Adipocyte (in vitro differentiated cells): ENCODE measurements at regions not wholly inside any gene's neighbourhood (a gene's known extent, or its start where the extent isn't known, plus 50 kb on each side); places are given as distances from the start of the nearest gene placed in this dataset.

Source experiments
- DNase-seq: peaks from one replicate; pipeline ENCODE4 v3.0.0-alpha.2; 2015; ENCODE audit warnings: low read depth
- H3K27me3 ChIP-seq: replicated peaks from 2 replicates; pipeline ENCODE4 v1.7.0; 2013; ENCODE audit warnings: mild to moderate bottlenecking, low read length, moderate library complexity; ENCODE audit not compliant: control insufficient read depth, insufficient read depth
- H3K36me3 ChIP-seq: 2 replicates; pipeline ENCODE4 v1.7.0; 2013; ENCODE audit warnings: low read length, mild to moderate bottlenecking, moderate library complexity; ENCODE audit not compliant: control insufficient read depth, insufficient read depth, severe bottlenecking
- H3K4me1 ChIP-seq: 2 replicates; pipeline ENCODE4 v1.7.0; 2013; ENCODE audit warnings: mild to moderate bottlenecking, low read length, moderate library complexity; ENCODE audit not compliant: control insufficient read depth, insufficient read depth
- H3K4me3 ChIP-seq: 2 replicates; pipeline ENCODE4 v1.7.0; 2013; ENCODE audit warnings: mild to moderate bottlenecking, low read length, moderate library complexity
- H3K9ac ChIP-seq: 2 replicates; pipeline ENCODE4 v1.7.0; 2013; ENCODE audit warnings: mild to moderate bottlenecking, low read length, moderate library complexity
- H3K9me3 ChIP-seq: 2 replicates; pipeline ENCODE4 v1.7.0; 2013; ENCODE audit warnings: mild to moderate bottlenecking, low read length, moderate library complexity; ENCODE audit not compliant: control insufficient read depth

DNA sequence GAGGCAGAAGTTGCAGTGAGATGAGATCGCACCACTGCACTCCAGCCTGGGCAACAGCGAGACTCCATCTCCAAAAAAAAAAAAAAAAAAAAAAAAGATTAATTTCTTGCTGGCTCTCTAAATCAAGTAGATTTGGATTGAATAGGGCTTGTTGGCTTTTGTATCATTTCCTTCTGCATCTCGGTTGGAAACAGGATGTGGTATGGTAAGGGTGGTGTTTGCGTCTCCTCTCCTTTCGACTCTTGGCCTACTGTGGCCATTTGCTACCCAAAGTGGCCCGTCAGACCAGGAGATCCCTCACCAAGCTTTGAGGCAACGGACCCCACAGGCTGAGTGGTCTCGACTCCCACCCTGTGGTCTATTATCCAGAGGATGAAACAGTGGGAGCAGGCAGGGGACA, 168.0 kb upstream of the IRX3 start:
- no peak overlapping the region for H3K4me3 ChIP-seq
- DNase-seq, result no peak
- H3K27me3 ChIP-seq, result peaks cover 32% of the 10 kb centered on the region
- peaks cover 3% of the 10 kb centered on the region for H3K4me1 ChIP-seq
- H3K9me3 ChIP-seq, result no peaks in the 10 kb centered on the region
- no peaks in the 10 kb centered on the region for H3K36me3 ChIP-seq
- no peak overlapping the region for H3K9ac ChIP-seq

DNA sequence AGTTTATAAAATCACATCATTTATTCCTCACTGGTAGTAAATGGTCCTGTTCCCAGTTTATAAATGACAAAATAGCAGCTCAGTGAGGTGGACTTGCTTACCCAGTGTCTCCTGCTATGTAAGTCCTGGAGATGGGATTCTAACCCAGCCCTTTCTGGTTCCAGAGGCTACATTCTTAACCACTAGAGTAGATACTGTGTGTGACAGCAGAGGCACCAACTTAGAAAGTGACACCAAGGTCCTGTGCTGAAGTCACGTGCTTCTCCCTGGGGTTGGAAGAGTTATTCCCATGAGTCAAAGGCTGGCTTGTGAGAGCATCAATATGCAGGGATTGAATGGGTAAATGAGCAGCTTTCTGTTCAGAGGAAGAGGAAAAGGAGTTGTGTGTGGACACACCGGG, 167.3 kb upstream of the IRX3 start:
- H3K9ac ChIP-seq, result no peak overlapping the region
- H3K27me3 ChIP-seq, result peaks cover 32% of the 10 kb centered on the region
- no peak for DNase-seq
- H3K9me3 ChIP-seq, result no peaks in the 10 kb centered on the region
- H3K4me3 ChIP-seq, result no peak overlapping the region
- no peaks in the 10 kb centered on the region for H3K36me3 ChIP-seq
- H3K4me1 ChIP-seq, result no peaks in the 10 kb centered on the region

DNA sequence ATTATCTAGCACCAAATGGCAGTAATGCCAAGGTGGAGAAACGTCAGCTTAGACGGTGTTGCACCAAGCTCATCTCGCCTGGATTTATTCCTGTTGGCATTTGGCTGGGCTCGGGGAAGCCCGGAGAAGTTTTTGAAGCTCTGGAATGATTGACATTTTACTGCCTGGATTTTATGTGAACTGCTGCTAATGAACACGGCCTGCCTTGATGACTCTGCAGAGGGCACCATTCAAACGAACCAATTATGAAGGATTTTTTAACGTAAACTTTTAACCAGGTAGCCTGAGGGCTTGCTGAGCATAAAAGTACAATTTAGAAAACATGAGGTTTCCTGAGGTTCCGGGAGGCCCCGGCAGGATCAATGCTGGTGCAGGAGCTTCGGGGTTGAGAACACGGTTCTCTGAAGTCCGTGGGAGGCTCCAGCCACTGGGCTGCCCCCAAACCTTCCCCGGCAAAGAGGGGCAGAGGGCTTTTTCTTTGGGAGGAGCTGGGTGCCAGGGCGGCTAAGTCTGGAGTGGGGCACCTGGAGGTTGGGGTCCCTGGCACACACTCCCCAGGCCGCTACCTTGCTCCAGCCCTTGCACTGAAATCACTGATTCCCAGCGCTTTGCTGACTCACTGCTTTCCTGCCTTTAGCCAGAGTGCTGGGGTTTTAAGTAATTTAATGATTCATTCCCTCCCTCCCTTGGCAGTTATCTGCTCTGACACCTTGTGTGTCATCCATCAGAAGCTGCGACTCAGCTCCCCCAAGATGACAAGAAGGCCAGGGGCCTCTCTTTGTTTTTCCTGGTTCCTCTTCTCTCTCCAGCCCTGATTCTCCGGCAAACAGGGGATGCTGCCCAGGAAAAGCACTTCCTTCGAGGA, 161.2 kb upstream of the IRX3 start:
- Histone ChIP-seq H3K36me3 (no peaks in the 10 kb centered on the region), H3K4me3 (no peak overlapping the region), H3K9me3 (peaks cover 23% of the 10 kb centered on the region), H3K27me3 (peaks cover 28% of the 10 kb centered on the region), H3K4me1 (peaks cover 29% of the 10 kb centered on the region), H3K9ac (no peak overlapping the region)
- DNase-seq, result peak; percentile 74

DNA sequence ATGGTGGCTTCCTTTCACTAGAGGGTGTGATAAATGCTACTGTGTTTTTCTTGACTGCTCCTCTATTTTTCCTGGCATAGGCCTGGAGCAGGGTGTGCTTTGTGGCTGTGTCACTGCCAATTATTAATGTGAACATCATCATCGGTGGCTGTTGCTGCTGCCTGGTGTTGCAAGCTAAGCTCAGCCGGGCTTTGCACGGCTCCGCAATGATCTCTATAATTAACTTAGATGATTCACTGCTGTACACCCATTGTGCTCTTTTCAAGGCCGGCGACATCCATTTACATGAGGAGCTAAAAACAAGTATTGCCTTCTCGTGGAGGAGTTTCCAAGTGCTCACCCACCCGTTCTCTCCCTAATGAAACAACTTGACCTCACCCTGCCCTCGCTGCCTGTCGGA, 160.1 kb upstream of the IRX3 start:
- peaks cover 29% of the 10 kb centered on the region for H3K4me1 ChIP-seq
- no peak overlapping the region for H3K9ac ChIP-seq
- H3K36me3 ChIP-seq, result no peaks in the 10 kb centered on the region
- DNase-seq, result peak; percentile 66
- H3K4me3 ChIP-seq, result no peak overlapping the region
- H3K27me3 ChIP-seq, result peaks cover 30% of the 10 kb centered on the region
- peaks cover 29% of the 10 kb centered on the region for H3K9me3 ChIP-seq

DNA sequence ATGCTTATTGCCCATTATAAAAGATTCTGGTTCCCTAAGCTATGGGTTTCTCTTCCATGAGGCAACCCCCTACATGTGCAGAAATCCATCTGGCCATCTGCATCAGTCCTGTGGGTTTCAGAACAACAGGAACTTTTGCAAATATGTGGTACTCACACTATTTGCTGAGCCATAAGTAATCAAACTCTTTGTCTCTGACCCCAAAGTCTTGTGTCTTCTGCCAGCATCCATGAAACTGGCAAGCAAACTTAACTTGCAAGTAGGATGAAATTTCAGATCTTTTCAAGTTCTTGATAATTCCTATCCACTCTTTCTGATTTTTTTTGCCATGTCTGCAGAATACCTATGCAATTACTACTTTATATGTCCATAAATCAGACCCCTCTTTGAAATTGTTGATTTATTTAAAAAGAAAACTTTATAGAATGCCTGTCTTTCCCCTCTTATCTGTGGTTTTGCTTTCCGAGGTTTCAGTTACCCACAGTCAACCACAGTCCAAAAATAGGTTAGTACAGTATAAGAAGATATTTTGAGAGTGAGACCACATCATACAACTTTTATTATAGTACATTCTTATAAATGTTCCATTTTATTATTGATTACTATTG, 158.4 kb upstream of the IRX3 start:
- H3K4me1 ChIP-seq, result peaks cover 29% of the 10 kb centered on the region
- peaks cover 29% of the 10 kb centered on the region for H3K27me3 ChIP-seq
- H3K9me3 ChIP-seq, result peaks cover 29% of the 10 kb centered on the region
- H3K4me3 ChIP-seq, result no peak overlapping the region
- no peak overlapping the region for H3K9ac ChIP-seq
- no peak for DNase-seq
- H3K36me3 ChIP-seq, result no peaks in the 10 kb centered on the region

DNA sequence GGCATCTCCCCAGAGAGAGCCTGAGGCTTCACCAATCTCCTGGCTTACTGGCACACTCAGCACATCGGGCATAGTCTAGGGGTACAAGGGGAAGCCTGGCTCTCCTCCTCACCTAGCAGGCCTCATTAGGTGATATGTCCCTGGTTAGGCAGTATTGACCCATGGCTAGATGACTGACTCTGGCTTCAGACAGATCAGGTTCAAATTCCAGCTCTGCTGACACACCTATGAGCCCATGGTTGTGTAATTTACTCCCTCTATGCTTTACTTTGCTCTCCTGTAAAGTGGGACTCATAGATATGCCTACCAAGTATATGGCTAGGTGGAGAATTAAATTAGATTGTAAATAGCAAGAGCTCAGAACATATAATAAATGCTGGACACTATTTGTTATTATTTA, 157.3 kb upstream of the IRX3 start:
- Histone ChIP-seq H3K36me3 (no peaks in the 10 kb centered on the region), H3K4me3 (no peak overlapping the region)
- DNase-seq, result no peak

DNA sequence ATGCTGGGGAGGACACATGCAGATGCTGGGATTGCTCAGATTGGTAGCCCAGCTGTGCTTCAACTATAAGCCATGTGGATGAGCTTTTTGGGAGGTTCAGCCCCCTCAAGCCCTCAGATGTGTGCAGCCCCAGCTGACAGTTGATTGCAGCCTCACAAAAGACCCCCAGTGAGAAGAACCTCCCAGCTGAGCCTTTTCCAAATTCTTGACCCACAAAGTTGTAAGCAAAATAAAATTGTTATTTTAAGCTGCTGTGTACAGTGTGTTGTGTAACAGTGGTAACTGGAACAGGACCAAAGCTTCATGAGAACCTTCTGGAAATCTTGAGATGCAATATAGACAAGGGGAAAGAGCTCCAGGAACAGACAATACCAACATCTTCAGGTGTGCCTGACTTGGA, 156.8 kb upstream of the IRX3 start:
- no peak overlapping the region for H3K9ac ChIP-seq
- no peak overlapping the region for H3K4me3 ChIP-seq
- no peaks in the 10 kb centered on the region for H3K36me3 ChIP-seq
- H3K9me3 ChIP-seq, result peaks cover 29% of the 10 kb centered on the region
- no peak for DNase-seq
- H3K4me1 ChIP-seq, result peaks cover 25% of the 10 kb centered on the region
- H3K27me3 ChIP-seq, result peaks cover 45% of the 10 kb centered on the region

More for the DNA sequence above, 157.3 kb upstream of the IRX3 start:
- H3K27me3 ChIP-seq, result peaks cover 40% of the 10 kb centered on the region
- peaks cover 29% of the 10 kb centered on the region for H3K9me3 ChIP-seq
- peaks cover 29% of the 10 kb centered on the region for H3K4me1 ChIP-seq
- no peak overlapping the region for H3K9ac ChIP-seq

DNA sequence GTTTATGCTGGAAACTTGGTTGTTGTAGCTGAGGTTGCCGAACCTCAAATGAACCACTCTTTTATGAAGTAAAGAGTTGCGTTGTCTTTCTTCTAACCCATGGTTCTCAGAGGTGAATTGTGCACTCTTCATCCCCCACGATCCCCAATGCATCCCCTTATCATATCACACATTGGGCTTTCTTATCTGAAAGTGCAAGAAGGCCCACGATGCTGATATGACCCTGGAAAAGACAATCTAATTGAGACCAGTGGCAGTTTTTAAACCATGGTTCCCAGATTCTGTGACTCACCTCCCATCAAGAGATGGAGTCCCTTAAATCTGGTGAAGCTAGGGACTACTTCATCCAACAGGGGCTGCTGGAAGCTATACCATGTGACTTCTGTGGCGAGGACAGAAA, 156.3 kb upstream of the IRX3 start:
- Histone ChIP-seq H3K36me3 (no peaks in the 10 kb centered on the region), H3K9ac (no peak overlapping the region), H3K4me1 (peaks cover 20% of the 10 kb centered on the region), H3K4me3 (no peak overlapping the region), H3K27me3 (peaks cover 49% of the 10 kb centered on the region), H3K9me3 (peaks cover 29% of the 10 kb centered on the region)
- DNase-seq, result no peak

DNA sequence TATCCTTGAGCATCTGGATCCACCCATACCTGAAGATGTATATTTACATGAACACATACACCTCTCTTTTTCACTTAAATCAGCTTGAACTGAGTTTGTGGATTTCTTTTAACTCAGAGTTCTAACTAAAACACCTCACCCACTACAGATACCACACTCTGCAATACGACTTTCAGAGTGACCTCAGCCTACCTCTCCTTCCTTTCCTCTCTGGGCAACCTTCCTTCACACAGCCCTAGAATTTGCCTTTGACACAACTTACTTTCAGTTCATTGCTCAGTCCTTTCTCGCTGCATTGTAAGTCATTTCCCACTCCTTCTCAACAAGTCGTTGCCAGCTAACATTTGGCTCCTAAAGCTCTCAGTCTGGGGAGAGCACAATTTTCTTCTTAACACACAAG, 151.9 kb upstream of the IRX3 start:
- no peak overlapping the region for H3K4me3 ChIP-seq
- no peak for DNase-seq
- no peaks in the 10 kb centered on the region for H3K4me1 ChIP-seq
- H3K36me3 ChIP-seq, result no peaks in the 10 kb centered on the region
- H3K9me3 ChIP-seq, result peaks cover 13% of the 10 kb centered on the region
- no peak overlapping the region for H3K9ac ChIP-seq
- H3K27me3 ChIP-seq, result peaks cover 64% of the 10 kb centered on the region

DNA sequence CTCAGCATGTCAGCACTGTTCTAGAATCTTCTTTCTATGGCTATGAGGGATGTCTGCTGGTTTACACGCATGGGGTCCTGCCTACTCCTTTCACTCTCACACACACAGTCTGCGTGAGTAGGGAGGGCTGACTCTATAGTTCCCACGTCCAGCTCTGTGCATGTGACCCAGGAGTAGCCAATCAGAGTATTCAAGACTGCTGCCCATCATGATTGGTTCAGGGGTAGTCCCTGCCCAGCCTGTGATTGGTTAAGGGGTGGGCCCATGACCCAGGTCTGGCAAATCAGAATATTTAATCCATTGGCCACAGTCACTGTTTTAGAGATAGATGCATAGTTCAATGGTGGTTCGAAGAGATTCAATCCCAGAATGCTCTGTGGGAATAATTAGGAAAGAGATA, 151.3 kb upstream of the IRX3 start:
- H3K4me1 ChIP-seq, result no peaks in the 10 kb centered on the region
- H3K9ac ChIP-seq, result no peak overlapping the region
- DNase-seq, result no peak
- peaks cover 59% of the 10 kb centered on the region for H3K27me3 ChIP-seq
- H3K4me3 ChIP-seq, result no peak overlapping the region
- peaks cover 7% of the 10 kb centered on the region for H3K9me3 ChIP-seq
- H3K36me3 ChIP-seq, result no peaks in the 10 kb centered on the region

DNA sequence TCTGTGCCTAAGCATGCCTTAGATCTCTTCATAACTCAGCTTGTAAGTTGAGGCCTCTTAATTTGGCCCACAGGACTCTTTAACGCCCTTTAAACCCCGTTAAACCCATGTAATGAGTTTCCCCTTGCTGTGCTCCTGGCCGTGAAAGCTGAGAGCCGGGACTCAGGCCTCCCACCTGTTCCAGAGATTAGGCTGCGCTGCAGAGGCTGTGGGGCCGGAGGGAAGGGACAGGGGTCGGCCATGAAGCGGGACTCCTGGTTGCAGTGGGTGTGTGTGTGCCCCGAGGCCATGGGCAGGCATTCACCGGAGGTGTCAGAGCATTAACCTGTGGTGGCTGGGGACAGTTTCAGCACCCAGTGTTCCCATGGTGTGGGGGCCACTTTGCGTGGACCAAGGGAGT, 150.8 kb upstream of the IRX3 start:
- Histone ChIP-seq H3K9me3 (peaks cover 2% of the 10 kb centered on the region), H3K9ac (no peak overlapping the region), H3K4me3 (no peak overlapping the region), H3K36me3 (no peaks in the 10 kb centered on the region), H3K4me1 (no peaks in the 10 kb centered on the region), H3K27me3 (peaks cover 53% of the 10 kb centered on the region)
- no peak for DNase-seq
